ENCODE measurements at regions not wholly inside any gene's neighbourhood (a gene's known extent, or its start where the extent isn't known, plus 50 kb on each side); places are given as distances from the start of the nearest gene placed in this dataset.
A peak's percentile ranks its signal among the peaks of the same experiment; 100 is the strongest.

- Histone ChIP-seq H3K4me1 (ENCODE audit: control insufficient read depth in 3 of 3, insufficient read depth in 3 of 3, low read length in 3 of 3) (no peaks in the 10 kb centered on the region), H3K4me3 (ENCODE audit: low read length in 3 of 3) (no peak overlapping the region), H3K27me3 (ENCODE audit: control insufficient read depth in 3 of 3, insufficient read depth in 3 of 3, low read length in 3 of 3) (no peaks in the 10 kb centered on the region), H3K9ac (ENCODE audit: low read depth in 1 of 3, low read length in 3 of 3) (no peak overlapping the region), H3K27ac (ENCODE audit: low read depth, low read length) (no peak overlapping the region), H3K9me3 (ENCODE audit: control insufficient read depth in 3 of 3, low read length in 3 of 3) (peaks cover 0 to 4% (median 0%) of the 10 kb centered on the region in 3 donors), H3K36me3 (ENCODE audit: control insufficient read depth in 3 of 3, insufficient read depth in 3 of 3, low read length in 3 of 3) (no peaks in the 10 kb centered on the region)
These were observed 64.0 kb upstream of the PLSCR4 start for GRCh38 chr3:146314871-146315270.

- H3K4me1 ChIP-seq (ENCODE audit: control insufficient read depth in 3 of 3, insufficient read depth in 3 of 3, low read length in 3 of 3): no peaks in the 10 kb centered on the region
- H3K9me3 ChIP-seq (ENCODE audit: control insufficient read depth in 3 of 3, low read length in 3 of 3): peaks cover 0 to 4% (median 0%) of the 10 kb centered on the region in 3 donors
- H3K27me3 ChIP-seq (ENCODE audit: control insufficient read depth in 3 of 3, insufficient read depth in 3 of 3, low read length in 3 of 3): no peaks in the 10 kb centered on the region
- H3K4me3 ChIP-seq (ENCODE audit: low read length in 3 of 3): no peak overlapping the region
- H3K9ac ChIP-seq (ENCODE audit: low read depth in 1 of 3, low read length in 3 of 3): no peak overlapping the region
- no peaks in the 10 kb centered on the region for H3K36me3 ChIP-seq (ENCODE audit: control insufficient read depth in 3 of 3, insufficient read depth in 3 of 3, low read length in 3 of 3)
- no peak overlapping the region for H3K27ac ChIP-seq (ENCODE audit: low read depth, low read length)
These were observed 62.8 kb upstream of the PLSCR4 start for GRCh38 chr3:146313746-146314111.

- Histone ChIP-seq H3K27me3 (ENCODE audit: control insufficient read depth in 3 of 3, insufficient read depth in 3 of 3, low read length in 3 of 3) (no peaks in the 10 kb centered on the region), H3K27ac (ENCODE audit: low read depth, low read length) (no peak overlapping the region), H3K4me3 (ENCODE audit: low read length in 3 of 3) (no peak overlapping the region), H3K36me3 (ENCODE audit: control insufficient read depth in 3 of 3, insufficient read depth in 3 of 3, low read length in 3 of 3) (no peaks in the 10 kb centered on the region), H3K9me3 (ENCODE audit: control insufficient read depth in 3 of 3, low read length in 3 of 3) (peaks cover 0 to 4% (median 0%) of the 10 kb centered on the region in 3 donors), H3K9ac (ENCODE audit: low read depth in 1 of 3, low read length in 3 of 3) (no peak overlapping the region), H3K4me1 (ENCODE audit: control insufficient read depth in 3 of 3, insufficient read depth in 3 of 3, low read length in 3 of 3) (no peaks in the 10 kb centered on the region)
These were observed 62.3 kb upstream of the PLSCR4 start for GRCh38 chr3:146313031-146313745.

GRCh38 chr3:146308682-146309081 lies 57.8 kb upstream of the PLSCR4 start:
- H3K4me3 ChIP-seq (ENCODE audit: low read length in 3 of 3): no peak overlapping the region
- H3K9ac ChIP-seq (ENCODE audit: low read depth in 1 of 3, low read length in 3 of 3): no peak overlapping the region
- no peaks in the 10 kb centered on the region for H3K27me3 ChIP-seq (ENCODE audit: control insufficient read depth in 3 of 3, insufficient read depth in 3 of 3, low read length in 3 of 3)
- H3K9me3 ChIP-seq (ENCODE audit: control insufficient read depth in 3 of 3, low read length in 3 of 3): peaks cover 0 to 4% (median 0%) of the 10 kb centered on the region in 3 donors
- no peaks in the 10 kb centered on the region for H3K36me3 ChIP-seq (ENCODE audit: control insufficient read depth in 3 of 3, insufficient read depth in 3 of 3, low read length in 3 of 3)
- H3K4me1 ChIP-seq (ENCODE audit: control insufficient read depth in 3 of 3, insufficient read depth in 3 of 3, low read length in 3 of 3): no peaks in the 10 kb centered on the region
- H3K27ac ChIP-seq (ENCODE audit: low read depth, low read length): peak overlapping the region; percentile 66

GRCh38 chr3:146308222-146308621 lies 57.3 kb upstream of the PLSCR4 start:
- Histone ChIP-seq H3K36me3 (ENCODE audit: control insufficient read depth in 3 of 3, insufficient read depth in 3 of 3, low read length in 3 of 3) (no peaks in the 10 kb centered on the region), H3K9ac (ENCODE audit: low read depth in 1 of 3, low read length in 3 of 3) (no peak overlapping the region), H3K27ac (ENCODE audit: low read depth, low read length) (peak overlapping the region; percentile 66), H3K9me3 (ENCODE audit: control insufficient read depth in 3 of 3, low read length in 3 of 3) (peaks cover 0 to 4% (median 0%) of the 10 kb centered on the region in 3 donors), H3K4me3 (ENCODE audit: low read length in 3 of 3) (no peak overlapping the region), H3K27me3 (ENCODE audit: control insufficient read depth in 3 of 3, insufficient read depth in 3 of 3, low read length in 3 of 3) (no peaks in the 10 kb centered on the region), H3K4me1 (ENCODE audit: control insufficient read depth in 3 of 3, insufficient read depth in 3 of 3, low read length in 3 of 3) (no peaks in the 10 kb centered on the region)

- H3K27me3 ChIP-seq (ENCODE audit: control insufficient read depth in 3 of 3, insufficient read depth in 3 of 3, low read length in 3 of 3): no peaks in the 10 kb centered on the region
- H3K27ac ChIP-seq (ENCODE audit: low read depth, low read length): no peak overlapping the region
- H3K4me1 ChIP-seq (ENCODE audit: control insufficient read depth in 3 of 3, insufficient read depth in 3 of 3, low read length in 3 of 3): no peaks in the 10 kb centered on the region
- no peak overlapping the region for H3K4me3 ChIP-seq (ENCODE audit: low read length in 3 of 3)
- H3K36me3 ChIP-seq (ENCODE audit: control insufficient read depth in 3 of 3, insufficient read depth in 3 of 3, low read length in 3 of 3): no peaks in the 10 kb centered on the region
- no peak overlapping the region for H3K9ac ChIP-seq (ENCODE audit: low read depth in 1 of 3, low read length in 3 of 3)
- peaks cover 0 to 4% (median 0%) of the 10 kb centered on the region in 3 donors for H3K9me3 ChIP-seq (ENCODE audit: control insufficient read depth in 3 of 3, low read length in 3 of 3)
These were observed 56.5 kb upstream of the PLSCR4 start for GRCh38 chr3:146307456-146307725.

GRCh38 chr3:146306656-146307455 lies 56.0 kb upstream of the PLSCR4 start:
- Histone ChIP-seq H3K36me3 (ENCODE audit: control insufficient read depth in 3 of 3, insufficient read depth in 3 of 3, low read length in 3 of 3) (no peaks in the 10 kb centered on the region), H3K4me3 (ENCODE audit: low read length in 3 of 3) (no peak overlapping the region), H3K27me3 (ENCODE audit: control insufficient read depth in 3 of 3, insufficient read depth in 3 of 3, low read length in 3 of 3) (no peaks in the 10 kb centered on the region), H3K9ac (ENCODE audit: low read depth in 1 of 3, low read length in 3 of 3) (no peak overlapping the region), H3K4me1 (ENCODE audit: control insufficient read depth in 3 of 3, insufficient read depth in 3 of 3, low read length in 3 of 3) (no peaks in the 10 kb centered on the region), H3K27ac (ENCODE audit: low read depth, low read length) (no peak overlapping the region), H3K9me3 (ENCODE audit: control insufficient read depth in 3 of 3, low read length in 3 of 3) (peaks cover 0 to 4% (median 0%) of the 10 kb centered on the region in 3 donors)

- H3K4me3 ChIP-seq (ENCODE audit: low read length in 3 of 3): no peak overlapping the region
- peaks cover 0 to 2% (median 0%) of the 10 kb centered on the region in 3 donors for H3K9me3 ChIP-seq (ENCODE audit: control insufficient read depth in 3 of 3, low read length in 3 of 3)
- H3K4me1 ChIP-seq (ENCODE audit: control insufficient read depth in 3 of 3, insufficient read depth in 3 of 3, low read length in 3 of 3): no peaks in the 10 kb centered on the region
- H3K27ac ChIP-seq (ENCODE audit: low read depth, low read length): no peak overlapping the region
- H3K9ac ChIP-seq (ENCODE audit: low read depth in 1 of 3, low read length in 3 of 3): no peak overlapping the region
- no peaks in the 10 kb centered on the region for H3K36me3 ChIP-seq (ENCODE audit: control insufficient read depth in 3 of 3, insufficient read depth in 3 of 3, low read length in 3 of 3)
- no peaks in the 10 kb centered on the region for H3K27me3 ChIP-seq (ENCODE audit: control insufficient read depth in 3 of 3, insufficient read depth in 3 of 3, low read length in 3 of 3)
These were observed 55.0 kb upstream of the PLSCR4 start for GRCh38 chr3:146305808-146306423.

- H3K36me3 ChIP-seq (ENCODE audit: control insufficient read depth in 3 of 3, insufficient read depth in 3 of 3, low read length in 3 of 3): no peaks in the 10 kb centered on the region
- H3K4me3 ChIP-seq (ENCODE audit: low read length in 3 of 3): no peak overlapping the region
- H3K9ac ChIP-seq (ENCODE audit: low read depth in 1 of 3, low read length in 3 of 3): no peak overlapping the region
- no peaks in the 10 kb centered on the region for H3K9me3 ChIP-seq (ENCODE audit: control insufficient read depth in 3 of 3, low read length in 3 of 3)
- no peaks in the 10 kb centered on the region for H3K27me3 ChIP-seq (ENCODE audit: control insufficient read depth in 3 of 3, insufficient read depth in 3 of 3, low read length in 3 of 3)
- no peak overlapping the region for H3K27ac ChIP-seq (ENCODE audit: low read depth, low read length)
- H3K4me1 ChIP-seq (ENCODE audit: control insufficient read depth in 3 of 3, insufficient read depth in 3 of 3, low read length in 3 of 3): no peaks in the 10 kb centered on the region
These were observed 49.9 kb upstream of the PLSCR4 start for GRCh38 chr3:146300768-146301167.
